Liver (tissue), 7 donors: ENCODE measurements at regions not wholly inside any gene's neighbourhood (a gene's known extent, or its start where the extent isn't known, plus 50 kb on each side); places are given as distances from the start of the nearest gene placed in this dataset.

Experiments
- DNase-seq: peaks from one replicate; pipeline ENCODE4 v3.0.0-alpha.2; 2017; ENCODE audit warnings: low spot score
- H3K27ac ChIP-seq, 2 donors: one replicate each; pipeline ENCODE4 v1.7.0; 2013; ENCODE audit warnings: inconsistent platforms in 2 of 2, low read length in 2 of 2, control low read depth in 1 of 2, low read depth in 1 of 2, mild to moderate bottlenecking in 1 of 2
- H3K27me3 ChIP-seq, 4 donors: one replicate each; pipeline versions ENCODE4 v1.6.1 to v1.7.0; 2013; ENCODE audit warnings: low read length in 3 of 4, inconsistent platforms in 1 of 4, mild to moderate bottlenecking in 1 of 4, moderate library complexity in 1 of 4; ENCODE audit not compliant: control insufficient read depth in 4 of 4, insufficient read depth in 4 of 4
- H3K36me3 ChIP-seq, 4 donors: one replicate each; pipeline versions ENCODE4 v1.6.1 to v1.7.0; 2013; ENCODE audit warnings: low read length in 3 of 4, mild to moderate bottlenecking in 3 of 4, low read depth in 1 of 4, moderate library complexity in 1 of 4; ENCODE audit not compliant: control insufficient read depth in 4 of 4, insufficient read depth in 3 of 4
- H3K4me1 ChIP-seq, 4 donors: one replicate each; pipeline versions ENCODE4 v1.6.1 to v1.7.0; 2013; ENCODE audit warnings: low read length in 3 of 4, mild to moderate bottlenecking in 3 of 4, moderate library complexity in 1 of 4; ENCODE audit not compliant: control insufficient read depth in 4 of 4, insufficient read depth in 4 of 4
- H3K4me3 ChIP-seq, 3 donors: one replicate each; pipeline versions ENCODE4 v1.6.1 to v1.7.0; 2013; ENCODE audit warnings: low read length in 3 of 3, control low read depth in 1 of 3, low read depth in 1 of 3, mild to moderate bottlenecking in 1 of 3
- H3K9ac ChIP-seq, 2 donors: one replicate each; pipeline ENCODE4 v1.7.0; 2013; ENCODE audit warnings: low read length in 2 of 2, mild to moderate bottlenecking in 2 of 2, moderate library complexity in 2 of 2, control low read depth in 1 of 2, low read depth in 1 of 2
- H3K9me3 ChIP-seq, 4 donors: one replicate each; pipeline versions ENCODE4 v1.6.1 to v1.7.0; 2013; ENCODE audit warnings: low read length in 3 of 4; ENCODE audit not compliant: control insufficient read depth in 4 of 4
- EGR1 ChIP-seq, 2 donors: IDR thresholded peaks; 2 replicates each; pipeline ENCODE4 v1.6.1; 2016 to 2018; ENCODE audit warnings: antibody characterized with exemption in 2 of 2, low read depth in 2 of 2
- FOXA1 ChIP-seq: IDR thresholded peaks from 2 replicates; pipeline ENCODE4 v1.6.1; 2016; ENCODE audit warnings: antibody characterized with exemption
- FOXA2 ChIP-seq: IDR thresholded peaks from 2 replicates; pipeline ENCODE4 v1.6.1; 2016; ENCODE audit warnings: antibody characterized with exemption
- GABPA ChIP-seq, 2 donors: IDR thresholded peaks in 1 of 2; conservative IDR thresholded peaks in 1 of 2; 2 replicates each; pipeline ENCODE4 v1.6.1; 2016; ENCODE audit warnings: antibody characterized with exemption in 2 of 2, mild to moderate bottlenecking in 1 of 2, moderate library complexity in 1 of 2
- HNF4A ChIP-seq, 2 donors: conservative IDR thresholded peaks; 2 replicates each; pipeline ENCODE4 v1.6.1; 2016; ENCODE audit warnings: antibody characterized with exemption in 2 of 2, mild to moderate bottlenecking in 2 of 2
- JUND ChIP-seq, 2 donors: IDR thresholded peaks; 2 replicates each; pipeline ENCODE4 v1.6.1; 2016; ENCODE audit warnings: antibody characterized with exemption in 2 of 2
- MAX ChIP-seq: IDR thresholded peaks from 2 replicates; pipeline ENCODE4 v1.6.1; 2016; ENCODE audit warnings: antibody characterized with exemption
- NR2F2 ChIP-seq: IDR thresholded peaks from 2 replicates; pipeline ENCODE4 v1.6.1; 2016; ENCODE audit warnings: antibody characterized with exemption
- RAD21 ChIP-seq, 2 donors: IDR thresholded peaks; 2 replicates each; pipeline ENCODE4 v1.6.1; 2016; ENCODE audit warnings: antibody characterized with exemption in 2 of 2, mild to moderate bottlenecking in 2 of 2
- RXRA ChIP-seq, 2 donors: IDR thresholded peaks; 2 replicates each; pipeline ENCODE4 v1.6.1; 2017 to 2018; ENCODE audit warnings: antibody characterized with exemption in 2 of 2, mild to moderate bottlenecking in 1 of 2
- SP1 ChIP-seq: IDR thresholded peaks from 2 replicates; pipeline ENCODE4 v1.6.1; 2018; ENCODE audit warnings: antibody characterized with exemption, mild to moderate bottlenecking
- TAF1 ChIP-seq: conservative IDR thresholded peaks from 2 replicates; pipeline ENCODE4 v1.6.1; 2016; ENCODE audit warnings: antibody characterized with exemption, mild to moderate bottlenecking
- YY1 ChIP-seq: IDR thresholded peaks from 2 replicates; pipeline ENCODE4 v1.6.1; 2016; ENCODE audit warnings: antibody characterized with exemption, mild to moderate bottlenecking
- WGBS: extraction: QIAGEN DNeasy Blood & Tissue Kit; methylation state at CpG from one replicate; pipeline ENCODE4 v1.1.7; 2013; 5-methylcytosine and 5-hydroxymethylcytosine counted together
- TF ChIP-seq, protein P1 (sequence below): IDR thresholded peaks from 2 replicates; pipeline ENCODE4 v1.6.1; 2016; ENCODE audit warnings: antibody characterized with exemption
- TF ChIP-seq, protein P2 (sequence below): IDR thresholded peaks from 2 replicates; pipeline ENCODE4 v1.6.1; 2016; ENCODE audit warnings: antibody characterized with exemption, mild to moderate bottlenecking
- TF ChIP-seq, protein P3 (sequence below): IDR thresholded peaks from 2 replicates; pipeline ENCODE4 v1.6.1; 2016; ENCODE audit warnings: antibody characterized with exemption
- donor health status: healthy.
- donor health status: healthy.
- donor health status: healthy.
- donor health status: healthy.

- peaks cover 0 to 8% (median 4%) of the 10 kb centered on the region in 4 donors for H3K4me1 ChIP-seq
- H3K4me3 ChIP-seq, result no peak overlapping the region
- H3K9ac ChIP-seq, result no peak overlapping the region
- peak; percentile 16 for DNase-seq
- H3K9me3 ChIP-seq, result no peaks in the 10 kb centered on the region
- 96% methylated on average over 2 of the region's 2 CpGs for WGBS
- H3K27me3 ChIP-seq, result no peaks in the 10 kb centered on the region
- H3K27ac ChIP-seq, result no peak overlapping the region
- TF ChIP-seq HNF4A (conservative IDR thresholded peaks at IDR 0.05) (no peak), FOXA1 (no peak), SP1 (no peak), JUND (IDR thresholded peaks at IDR 0.05) (no peak), MAX (no peak), RAD21 (IDR thresholded peaks at IDR 0.05) (no peak), RXRA (IDR thresholded peaks at IDR 0.05) (no peak), YY1 (no peak), GABPA (IDR thresholded peaks at IDR 0.05 in 1 of 2, conservative IDR thresholded peaks at IDR 0.05 in 1 of 2) (no peak), EGR1 (IDR thresholded peaks at IDR 0.05; ENCODE audit: low read depth in 2 of 2) (no peak), NR2F2 (no peak), FOXA2 (no peak), TAF1 (no peak)
- TF ChIP-seq, protein P1, sequence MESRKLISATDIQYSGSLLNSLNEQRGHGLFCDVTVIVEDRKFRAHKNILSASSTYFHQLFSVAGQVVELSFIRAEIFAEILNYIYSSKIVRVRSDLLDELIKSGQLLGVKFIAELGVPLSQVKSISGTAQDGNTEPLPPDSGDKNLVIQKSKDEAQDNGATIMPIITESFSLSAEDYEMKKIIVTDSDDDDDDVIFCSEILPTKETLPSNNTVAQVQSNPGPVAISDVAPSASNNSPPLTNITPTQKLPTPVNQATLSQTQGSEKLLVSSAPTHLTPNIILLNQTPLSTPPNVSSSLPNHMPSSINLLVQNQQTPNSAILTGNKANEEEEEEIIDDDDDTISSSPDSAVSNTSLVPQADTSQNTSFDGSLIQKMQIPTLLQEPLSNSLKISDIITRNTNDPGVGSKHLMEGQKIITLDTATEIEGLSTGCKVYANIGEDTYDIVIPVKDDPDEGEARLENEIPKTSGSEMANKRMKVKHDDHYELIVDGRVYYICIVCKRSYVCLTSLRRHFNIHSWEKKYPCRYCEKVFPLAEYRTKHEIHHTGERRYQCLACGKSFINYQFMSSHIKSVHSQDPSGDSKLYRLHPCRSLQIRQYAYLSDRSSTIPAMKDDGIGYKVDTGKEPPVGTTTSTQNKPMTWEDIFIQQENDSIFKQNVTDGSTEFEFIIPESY, result no peak
- TF ChIP-seq, protein P2, sequence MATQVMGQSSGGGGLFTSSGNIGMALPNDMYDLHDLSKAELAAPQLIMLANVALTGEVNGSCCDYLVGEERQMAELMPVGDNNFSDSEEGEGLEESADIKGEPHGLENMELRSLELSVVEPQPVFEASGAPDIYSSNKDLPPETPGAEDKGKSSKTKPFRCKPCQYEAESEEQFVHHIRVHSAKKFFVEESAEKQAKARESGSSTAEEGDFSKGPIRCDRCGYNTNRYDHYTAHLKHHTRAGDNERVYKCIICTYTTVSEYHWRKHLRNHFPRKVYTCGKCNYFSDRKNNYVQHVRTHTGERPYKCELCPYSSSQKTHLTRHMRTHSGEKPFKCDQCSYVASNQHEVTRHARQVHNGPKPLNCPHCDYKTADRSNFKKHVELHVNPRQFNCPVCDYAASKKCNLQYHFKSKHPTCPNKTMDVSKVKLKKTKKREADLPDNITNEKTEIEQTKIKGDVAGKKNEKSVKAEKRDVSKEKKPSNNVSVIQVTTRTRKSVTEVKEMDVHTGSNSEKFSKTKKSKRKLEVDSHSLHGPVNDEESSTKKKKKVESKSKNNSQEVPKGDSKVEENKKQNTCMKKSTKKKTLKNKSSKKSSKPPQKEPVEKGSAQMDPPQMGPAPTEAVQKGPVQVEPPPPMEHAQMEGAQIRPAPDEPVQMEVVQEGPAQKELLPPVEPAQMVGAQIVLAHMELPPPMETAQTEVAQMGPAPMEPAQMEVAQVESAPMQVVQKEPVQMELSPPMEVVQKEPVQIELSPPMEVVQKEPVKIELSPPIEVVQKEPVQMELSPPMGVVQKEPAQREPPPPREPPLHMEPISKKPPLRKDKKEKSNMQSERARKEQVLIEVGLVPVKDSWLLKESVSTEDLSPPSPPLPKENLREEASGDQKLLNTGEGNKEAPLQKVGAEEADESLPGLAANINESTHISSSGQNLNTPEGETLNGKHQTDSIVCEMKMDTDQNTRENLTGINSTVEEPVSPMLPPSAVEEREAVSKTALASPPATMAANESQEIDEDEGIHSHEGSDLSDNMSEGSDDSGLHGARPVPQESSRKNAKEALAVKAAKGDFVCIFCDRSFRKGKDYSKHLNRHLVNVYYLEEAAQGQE, result no peak
- TF ChIP-seq, protein P3, sequence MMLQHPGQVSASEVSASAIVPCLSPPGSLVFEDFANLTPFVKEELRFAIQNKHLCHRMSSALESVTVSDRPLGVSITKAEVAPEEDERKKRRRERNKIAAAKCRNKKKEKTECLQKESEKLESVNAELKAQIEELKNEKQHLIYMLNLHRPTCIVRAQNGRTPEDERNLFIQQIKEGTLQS, result no peak
- H3K36me3 ChIP-seq, result no peaks in the 10 kb centered on the region
Measured at GRCh38 chr2:71934320-71934593, 213.4 kb downstream of the CYP26B1 start.

DNA sequence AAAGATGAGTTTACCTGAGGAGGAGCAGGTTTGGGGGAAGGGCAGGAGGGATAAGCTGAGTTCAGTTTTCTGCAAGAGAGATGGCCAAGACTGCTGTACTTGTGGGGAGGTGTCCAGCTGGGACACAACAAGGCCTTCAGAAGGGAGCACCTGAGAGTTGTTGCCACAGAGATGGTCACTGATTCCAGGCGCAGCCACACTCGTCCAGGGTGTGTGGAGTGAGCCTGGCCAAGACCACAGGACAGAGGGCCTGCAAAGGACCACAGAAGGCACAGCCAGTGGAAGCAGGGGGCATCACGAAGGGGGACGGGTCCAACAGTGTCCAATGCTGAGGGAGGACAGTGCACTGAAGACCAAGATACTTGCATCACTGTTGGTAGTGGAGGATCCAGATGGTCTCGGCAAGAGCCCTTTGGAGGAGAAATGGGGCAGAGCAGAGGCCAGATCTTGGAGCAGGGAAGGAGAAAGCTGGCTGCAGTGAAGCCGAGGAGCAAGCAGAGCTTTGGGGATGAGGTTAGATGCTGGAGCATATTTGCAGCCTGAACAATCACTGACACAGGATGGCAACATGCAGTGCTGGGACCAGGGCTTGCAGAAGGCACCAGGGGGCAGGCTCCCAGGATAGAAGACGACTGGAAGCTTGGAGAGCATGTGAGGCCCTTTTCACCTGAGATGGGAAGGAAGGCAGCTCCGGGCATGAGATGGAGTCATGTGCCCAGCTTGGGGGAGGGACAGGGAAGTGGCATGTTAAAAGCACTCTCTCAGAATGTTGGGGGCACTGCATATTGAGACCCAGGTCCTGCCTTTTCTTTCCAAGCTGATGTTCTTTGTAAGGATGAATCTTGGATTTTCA is 214.0 kb downstream of the CYP26B1 start:
- peak; percentile 31 for DNase-seq
- Histone ChIP-seq H3K9ac (no peak overlapping the region), H3K4me3 (no peak overlapping the region), H3K27ac (no peak overlapping the region), H3K27me3 (no peaks in the 10 kb centered on the region), H3K36me3 (no peaks in the 10 kb centered on the region), H3K9me3 (no peaks in the 10 kb centered on the region), H3K4me1 (peaks cover 0 to 8% (median 4%) of the 10 kb centered on the region in 4 donors)
- WGBS, result 80% methylated on average over 8 of the region's 8 CpGs
- TF ChIP-seq RXRA (IDR thresholded peaks at IDR 0.05) (no peak), SP1 (no peak), RAD21 (IDR thresholded peaks at IDR 0.05) (peak in 1 of 2 donors; percentile 56)
- TF ChIP-seq, protein P2, result no peak
